ENCODE measurements at regions not wholly inside any gene's neighbourhood (a gene's known extent, or its start where the extent isn't known, plus 50 kb on each side); places are given as distances from the start of the nearest gene placed in this dataset.
"Not testable (repeated sequence)": the region's sequence is repeated elsewhere in the genome, so short reads cannot be mapped to it uniquely, and the experiment has no call there.

DNA sequence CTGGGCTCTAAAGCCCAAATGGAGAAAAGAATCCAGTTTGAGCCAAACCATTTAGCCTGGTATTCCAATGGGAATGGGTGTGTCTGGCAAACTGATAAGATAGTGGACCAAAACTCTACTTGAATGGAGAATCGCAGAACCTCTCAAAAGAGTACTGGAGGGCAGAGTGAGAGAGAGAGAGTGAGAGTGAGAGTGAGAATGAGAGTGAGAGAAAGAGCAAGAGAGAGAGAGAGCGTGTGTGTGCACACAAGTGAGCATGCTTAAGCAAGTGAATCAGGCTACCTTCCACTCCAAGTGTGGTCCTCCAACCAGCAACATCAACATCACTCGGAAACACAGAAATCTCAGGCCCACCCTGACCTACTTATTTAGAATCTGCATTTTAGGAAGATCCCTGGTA, 58.8 kb downstream of the UQCRFS1 start:
- Histone ChIP-seq H3K4me3 (ENCODE audit: low read length) (no peak overlapping the region), H3K27me3 (ENCODE audit: insufficient read depth, low read length) (no peaks in the 10 kb centered on the region), H3K9me3 (ENCODE audit: low read depth, low read length) (peaks cover 18% of the 10 kb centered on the region), H3K4me1 (ENCODE audit: insufficient read depth, low read length) (no peaks in the 10 kb centered on the region)

DNA sequence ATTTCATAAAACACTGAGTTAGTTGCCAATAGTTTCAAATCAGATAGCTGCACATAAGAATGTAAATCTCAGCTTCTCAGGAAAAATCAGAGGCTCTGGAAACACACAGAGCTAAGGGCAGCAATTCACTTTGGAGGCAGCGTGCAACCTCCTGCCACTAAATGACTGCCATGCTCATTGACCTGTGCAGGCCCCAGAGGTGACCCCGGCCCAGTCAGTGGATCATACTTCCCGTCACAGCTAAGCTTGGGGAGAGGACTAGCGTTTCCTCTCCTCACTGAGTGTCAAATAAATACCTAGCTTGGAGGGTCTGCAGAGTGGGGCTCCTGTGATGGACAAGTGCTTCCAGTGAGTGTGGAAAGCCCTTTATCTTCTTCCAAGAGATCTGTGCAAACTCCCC, 67.2 kb downstream of the UQCRFS1 start:
- Histone ChIP-seq H3K4me3 (ENCODE audit: low read length) (no peak overlapping the region), H3K27me3 (ENCODE audit: insufficient read depth, low read length) (no peaks in the 10 kb centered on the region), H3K4me1 (ENCODE audit: insufficient read depth, low read length) (no peaks in the 10 kb centered on the region), H3K9me3 (ENCODE audit: low read depth, low read length) (no peaks in the 10 kb centered on the region)

DNA sequence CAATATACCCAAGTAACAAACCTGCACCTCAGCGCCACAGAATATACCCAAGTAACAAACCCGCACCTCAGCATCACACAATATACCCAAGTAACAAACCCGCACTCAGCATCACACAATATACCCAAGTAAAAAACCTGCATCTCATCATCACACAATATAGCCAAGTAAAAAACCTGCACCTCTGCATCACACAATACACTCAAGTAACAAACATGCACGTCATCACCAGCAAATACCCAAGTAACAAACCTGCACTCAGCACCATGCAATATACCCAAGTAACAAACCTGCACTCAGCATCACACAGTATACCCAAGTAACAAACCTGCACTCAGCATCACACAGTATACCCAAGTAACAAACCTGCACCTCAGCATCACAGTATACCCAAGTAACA, 69.8 kb downstream of the UQCRFS1 start:
- Histone ChIP-seq H3K4me3 (ENCODE audit: low read length) (no peak overlapping the region), H3K4me1 (ENCODE audit: insufficient read depth, low read length) (no peaks in the 10 kb centered on the region), H3K27me3 (ENCODE audit: insufficient read depth, low read length) (no peaks in the 10 kb centered on the region), H3K9me3 (ENCODE audit: low read depth, low read length) (peaks cover 20% of the 10 kb centered on the region)

- Histone ChIP-seq H3K4me1 (ENCODE audit: insufficient read depth, low read length) (no peaks in the 10 kb centered on the region), H3K9me3 (ENCODE audit: low read depth, low read length) (peaks cover 20% of the 10 kb centered on the region), H3K27me3 (ENCODE audit: insufficient read depth, low read length) (no peaks in the 10 kb centered on the region), H3K4me3 (ENCODE audit: low read length) (no peak overlapping the region)
These were observed 73.7 kb downstream of the UQCRFS1 start for GRCh38 chr19:29139227-29139626.

DNA sequence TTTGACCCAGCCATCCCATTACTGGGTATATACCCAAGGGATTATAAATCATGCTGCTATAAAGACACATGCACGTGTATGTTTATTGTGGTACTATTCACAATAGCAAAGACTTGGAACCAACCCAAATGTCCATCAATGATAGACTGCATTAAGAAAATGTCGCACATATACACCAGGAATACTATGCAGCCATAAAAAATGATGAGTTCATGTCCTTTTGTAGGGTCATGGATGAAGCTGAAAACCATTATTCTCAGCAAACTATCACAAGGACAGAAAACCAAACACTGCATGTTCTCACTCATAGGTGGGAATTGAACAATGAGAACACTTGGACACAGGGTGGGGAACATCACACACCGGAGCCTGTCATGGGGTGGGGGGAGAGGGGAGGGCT, 74.7 kb downstream of the UQCRFS1 start:
- not testable (repeated sequence) for H3K27me3 ChIP-seq (ENCODE audit: insufficient read depth, low read length); H3K4me3 ChIP-seq (ENCODE audit: low read length); H3K4me1 ChIP-seq (ENCODE audit: insufficient read depth, low read length)
- H3K9me3 ChIP-seq (ENCODE audit: low read depth, low read length) = peaks cover 20% of the 10 kb centered on the region

- H3K27me3 ChIP-seq (ENCODE audit: insufficient read depth, low read length) = no peaks in the 10 kb centered on the region
- H3K9me3 ChIP-seq (ENCODE audit: low read depth, low read length) = no peaks in the 10 kb centered on the region
These were observed 81.5 kb downstream of the UQCRFS1 start for GRCh38 chr19:29131456-29131855.

GRCh38 chr19:29129148-29129547, 83.8 kb downstream of the UQCRFS1 start:
- Histone ChIP-seq H3K4me1 (ENCODE audit: insufficient read depth, low read length) (no peaks in the 10 kb centered on the region), H3K4me3 (ENCODE audit: low read length) (no peak overlapping the region), H3K9me3 (ENCODE audit: low read depth, low read length) (no peaks in the 10 kb centered on the region), H3K27me3 (ENCODE audit: insufficient read depth, low read length) (no peaks in the 10 kb centered on the region)

More at GRCh38 chr19:29131456-29131855, 81.5 kb downstream of the UQCRFS1 start:
- Histone ChIP-seq H3K4me3 (ENCODE audit: low read length) (no peak overlapping the region), H3K4me1 (ENCODE audit: insufficient read depth, low read length) (no peaks in the 10 kb centered on the region)

GRCh38 chr19:29128203-29128602, 84.7 kb downstream of the UQCRFS1 start:
- no peaks in the 10 kb centered on the region for H3K9me3 ChIP-seq (ENCODE audit: low read depth, low read length)
- H3K4me3 ChIP-seq (ENCODE audit: low read length) = no peak overlapping the region
- no peaks in the 10 kb centered on the region for H3K4me1 ChIP-seq (ENCODE audit: insufficient read depth, low read length)
- H3K27me3 ChIP-seq (ENCODE audit: insufficient read depth, low read length) = no peaks in the 10 kb centered on the region

GRCh38 chr19:29122185-29122584, 90.8 kb downstream of the UQCRFS1 start:
- no peaks in the 10 kb centered on the region for H3K4me1 ChIP-seq (ENCODE audit: insufficient read depth, low read length)
- H3K27me3 ChIP-seq (ENCODE audit: insufficient read depth, low read length) = no peaks in the 10 kb centered on the region
- no peak overlapping the region for H3K4me3 ChIP-seq (ENCODE audit: low read length)
- no peaks in the 10 kb centered on the region for H3K9me3 ChIP-seq (ENCODE audit: low read depth, low read length)

- Histone ChIP-seq H3K4me1 (ENCODE audit: insufficient read depth, low read length) (no peaks in the 10 kb centered on the region), H3K4me3 (ENCODE audit: low read length) (no peak overlapping the region), H3K9me3 (ENCODE audit: low read depth, low read length) (no peaks in the 10 kb centered on the region), H3K27me3 (ENCODE audit: insufficient read depth, low read length) (no peaks in the 10 kb centered on the region)
These were observed 91.3 kb downstream of the UQCRFS1 start for GRCh38 chr19:29121684-29122083.

GRCh38 chr19:29120466-29120865, 92.5 kb downstream of the UQCRFS1 start:
- H3K4me3 ChIP-seq (ENCODE audit: low read length) = no peak overlapping the region
- H3K9me3 ChIP-seq (ENCODE audit: low read depth, low read length) = no peaks in the 10 kb centered on the region
- H3K4me1 ChIP-seq (ENCODE audit: insufficient read depth, low read length) = no peaks in the 10 kb centered on the region
- no peaks in the 10 kb centered on the region for H3K27me3 ChIP-seq (ENCODE audit: insufficient read depth, low read length)

DNA sequence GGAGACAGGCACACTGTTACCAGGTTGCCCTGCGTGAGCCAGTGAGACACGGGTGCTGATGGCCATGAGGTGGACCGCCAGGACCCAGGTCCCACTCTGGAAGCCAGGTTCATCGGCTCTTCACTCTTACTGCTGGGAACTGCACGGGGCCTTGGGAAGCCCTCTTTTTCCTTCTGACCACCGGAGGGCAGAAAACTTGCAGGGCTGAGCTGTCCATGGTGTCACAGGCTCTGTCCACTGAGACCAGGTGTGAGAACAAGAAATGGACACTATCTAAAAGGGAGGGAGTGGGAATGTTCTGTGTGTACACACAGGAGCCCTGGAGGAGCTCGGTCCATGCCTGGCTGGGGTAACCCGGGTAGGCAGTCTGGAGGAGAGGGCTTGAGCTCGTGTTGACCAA, 93.4 kb downstream of the UQCRFS1 start:
- Histone ChIP-seq H3K4me1 (ENCODE audit: insufficient read depth, low read length) (no peaks in the 10 kb centered on the region), H3K27me3 (ENCODE audit: insufficient read depth, low read length) (no peaks in the 10 kb centered on the region), H3K9me3 (ENCODE audit: low read depth, low read length) (no peaks in the 10 kb centered on the region), H3K4me3 (ENCODE audit: low read length) (no peak overlapping the region)

GRCh38 chr19:29118389-29118788, 94.6 kb downstream of the UQCRFS1 start:
- Histone ChIP-seq H3K9me3 (ENCODE audit: low read depth, low read length) (no peaks in the 10 kb centered on the region), H3K4me3 (ENCODE audit: low read length) (no peak overlapping the region), H3K27me3 (ENCODE audit: insufficient read depth, low read length) (no peaks in the 10 kb centered on the region), H3K4me1 (ENCODE audit: insufficient read depth, low read length) (no peaks in the 10 kb centered on the region)

GRCh38 chr19:29117926-29118325, 95.0 kb downstream of the UQCRFS1 start:
- H3K9me3 ChIP-seq (ENCODE audit: low read depth, low read length) = no peaks in the 10 kb centered on the region

GRCh38 chr19:29115181-29115580, 97.8 kb downstream of the UQCRFS1 start:
- no peaks in the 10 kb centered on the region for H3K4me1 ChIP-seq (ENCODE audit: insufficient read depth, low read length)
- H3K9me3 ChIP-seq (ENCODE audit: low read depth, low read length) = no peaks in the 10 kb centered on the region
- H3K4me3 ChIP-seq (ENCODE audit: low read length) = no peak overlapping the region
- H3K27me3 ChIP-seq (ENCODE audit: insufficient read depth, low read length) = no peaks in the 10 kb centered on the region

More at GRCh38 chr19:29117926-29118325, 95.0 kb downstream of the UQCRFS1 start:
- Histone ChIP-seq H3K27me3 (ENCODE audit: insufficient read depth, low read length) (no peaks in the 10 kb centered on the region), H3K4me3 (ENCODE audit: low read length) (no peak overlapping the region), H3K4me1 (ENCODE audit: insufficient read depth, low read length) (no peaks in the 10 kb centered on the region)

GRCh38 chr19:29113838-29114237, 99.1 kb downstream of the UQCRFS1 start:
- Histone ChIP-seq H3K27me3 (ENCODE audit: insufficient read depth, low read length) (no peaks in the 10 kb centered on the region), H3K4me3 (ENCODE audit: low read length) (no peak overlapping the region), H3K4me1 (ENCODE audit: insufficient read depth, low read length) (no peaks in the 10 kb centered on the region), H3K9me3 (ENCODE audit: low read depth, low read length) (no peaks in the 10 kb centered on the region)

GRCh38 chr19:29111576-29111975, 101.4 kb downstream of the UQCRFS1 start:
- no peaks in the 10 kb centered on the region for H3K27me3 ChIP-seq (ENCODE audit: insufficient read depth, low read length)
- no peaks in the 10 kb centered on the region for H3K4me1 ChIP-seq (ENCODE audit: insufficient read depth, low read length)
- H3K9me3 ChIP-seq (ENCODE audit: low read depth, low read length) = no peaks in the 10 kb centered on the region
- H3K4me3 ChIP-seq (ENCODE audit: low read length) = no peak overlapping the region

All from mononuclear cell (primary cell).